GM11168 (cell line): ENCODE measurements at regions not wholly inside any gene's neighbourhood (a gene's known extent, or its start where the extent isn't known, plus 50 kb on each side); places are given as distances from the start of the nearest gene placed in this dataset.
"Not testable (repeated sequence)": the region's sequence is repeated elsewhere in the genome, so short reads cannot be mapped to it uniquely, and the experiment has no call there.

ENCODE experiments used
- in situ Hi-C: fragments of 300-500 bp; cut with MboI; formaldehyde crosslinking; loops from one replicate; pipeline ENCODE4 v1.12.0; 2022; ENCODE audit warnings: low sequenced_read_pairs; ENCODE audit not compliant: unreplicated experiment

DNA sequence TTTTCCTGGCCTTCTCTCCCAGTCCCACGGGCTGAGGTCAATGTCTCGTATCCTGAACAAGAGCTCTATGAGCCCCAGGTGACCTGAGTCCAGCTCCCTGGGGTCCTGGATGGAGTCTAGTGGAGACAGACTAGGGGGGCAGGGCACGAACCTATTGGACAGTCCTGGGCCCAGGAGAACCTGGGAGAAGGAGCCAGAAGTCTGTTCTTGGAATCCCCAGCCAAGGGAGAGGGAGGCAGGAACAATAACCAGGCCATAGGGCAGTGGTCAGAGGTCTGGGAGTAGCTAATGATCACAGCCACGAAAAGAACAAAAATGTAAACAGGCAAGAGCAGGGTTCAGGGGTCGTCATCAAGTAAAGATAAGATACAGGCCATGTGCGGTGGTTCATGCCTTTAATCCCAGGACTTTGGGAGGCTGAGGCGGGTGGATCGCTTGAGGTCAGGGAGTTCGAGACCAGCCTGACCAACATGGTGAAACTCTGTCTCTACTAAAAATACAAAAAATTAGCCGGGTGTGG, 60.8 kb downstream of the COPRS start:
- in situ Hi-C loops = no loop called here

GRCh38 chr17:31795941-31796340, 63.1 kb downstream of the COPRS start:
- in situ Hi-C loops = not testable (repeated sequence)

- in situ Hi-C loops = no loop called here
These were observed 64.9 kb downstream of the COPRS start for GRCh38 chr17:31794111-31794510.

- in situ Hi-C loops = not testable (repeated sequence)
These were observed 65.4 kb downstream of the COPRS start for GRCh38 chr17:31793634-31794033.

GRCh38 chr17:31792007-31792585, 66.9 kb downstream of the COPRS start:
- in situ Hi-C loops = no loop called here

- in situ Hi-C loops = no loop called here
These were observed 69.1 kb downstream of the COPRS start for GRCh38 chr17:31789707-31790505.

- in situ Hi-C loops = no loop called here
These were observed 70.1 kb downstream of the COPRS start for GRCh38 chr17:31788956-31789355.

- in situ Hi-C loops = no loop called here
These were observed 70.5 kb downstream of the COPRS start for GRCh38 chr17:31788571-31788946.

GRCh38 chr17:31787857-31788570, 71.0 kb downstream of the COPRS start:
- in situ Hi-C loops = no loop called here

GRCh38 chr17:31786796-31787481, 72.1 kb downstream of the COPRS start:
- in situ Hi-C loops = no loop called here

DNA sequence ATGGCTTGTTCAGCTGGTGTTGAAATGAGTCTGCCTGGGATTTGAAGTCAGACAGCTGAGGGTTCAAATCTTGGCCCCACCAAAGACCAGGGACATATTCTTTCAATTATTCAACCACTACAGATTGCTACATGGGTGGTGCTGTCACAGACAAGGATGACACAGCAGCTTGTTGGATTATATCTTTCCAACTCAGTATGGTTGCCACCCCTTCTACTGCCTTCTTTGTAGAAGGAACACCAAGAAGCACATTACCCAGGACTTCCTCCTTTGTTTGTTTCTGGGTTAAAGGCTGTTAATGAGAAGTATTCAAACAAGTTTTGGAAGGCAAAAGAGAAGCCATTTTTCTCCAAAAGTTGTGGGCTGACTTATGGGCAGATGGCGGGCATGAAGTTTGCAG, 78.6 kb downstream of the COPRS start:
- in situ Hi-C loops = no loop called here

DNA sequence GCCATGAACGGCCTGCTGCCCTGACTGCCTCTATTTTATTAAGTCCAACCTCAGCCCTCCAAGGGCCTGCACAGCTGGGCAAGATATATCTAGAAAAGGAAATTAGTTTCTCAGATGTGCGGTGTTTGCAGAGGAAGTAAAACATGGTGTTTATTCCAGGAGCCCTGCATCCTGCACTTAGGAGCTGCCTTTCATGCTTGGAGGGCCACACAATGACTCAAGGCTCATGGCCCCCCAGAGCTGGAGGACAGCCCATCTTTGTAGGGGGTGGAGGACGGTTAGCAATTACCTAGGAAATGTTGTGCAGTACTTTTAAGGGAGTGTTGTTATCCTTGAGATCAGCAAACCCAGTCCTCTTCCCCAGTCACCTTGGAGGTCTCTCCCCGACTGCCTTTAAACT, 80.5 kb downstream of the COPRS start:
- in situ Hi-C loops = loop anchor here (5.0 kb wide), 1 partner anchor 44 kb away; no protein-coding TSS in a partner anchor

DNA sequence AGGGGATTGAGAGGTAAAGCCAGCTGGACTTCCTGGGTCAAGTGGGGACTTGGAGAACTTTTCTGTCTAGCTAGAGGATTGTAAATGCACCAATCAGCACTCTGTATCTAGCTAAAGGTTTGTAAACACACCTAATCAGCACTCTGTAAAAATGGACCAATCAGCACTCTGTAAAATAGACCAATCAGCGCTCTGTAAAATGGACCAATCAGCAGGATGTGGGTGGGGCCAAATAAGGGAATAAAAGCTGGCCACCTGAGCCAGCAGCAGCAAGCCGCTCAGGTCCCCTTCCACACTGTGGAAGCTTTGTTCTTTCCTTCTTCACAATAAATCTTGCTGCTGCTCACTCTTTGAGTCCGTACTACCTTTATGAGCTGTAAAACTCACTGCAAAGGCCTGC, 87.7 kb downstream of the COPRS start:
- in situ Hi-C loops = not testable (repeated sequence)

DNA sequence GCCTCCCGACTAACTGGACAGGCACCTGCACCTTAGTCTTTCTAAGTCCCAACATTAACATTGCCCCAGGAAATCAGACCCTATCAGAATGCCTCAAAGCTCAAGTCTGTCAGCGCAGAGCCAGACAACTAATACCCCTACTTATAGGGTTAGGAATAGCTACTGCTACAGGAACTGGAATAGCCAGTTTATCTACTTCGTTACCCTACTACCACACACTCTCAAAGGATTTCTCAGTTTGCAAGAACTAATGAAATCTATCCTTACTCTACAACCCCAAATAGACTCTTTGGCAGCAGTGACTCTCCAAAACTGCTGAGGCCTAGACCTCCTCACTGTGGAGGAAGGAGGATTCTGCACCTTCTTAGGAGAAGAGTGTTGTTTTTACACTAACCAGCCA, 88.5 kb downstream of the COPRS start:
- in situ Hi-C loops = not testable (repeated sequence)

DNA sequence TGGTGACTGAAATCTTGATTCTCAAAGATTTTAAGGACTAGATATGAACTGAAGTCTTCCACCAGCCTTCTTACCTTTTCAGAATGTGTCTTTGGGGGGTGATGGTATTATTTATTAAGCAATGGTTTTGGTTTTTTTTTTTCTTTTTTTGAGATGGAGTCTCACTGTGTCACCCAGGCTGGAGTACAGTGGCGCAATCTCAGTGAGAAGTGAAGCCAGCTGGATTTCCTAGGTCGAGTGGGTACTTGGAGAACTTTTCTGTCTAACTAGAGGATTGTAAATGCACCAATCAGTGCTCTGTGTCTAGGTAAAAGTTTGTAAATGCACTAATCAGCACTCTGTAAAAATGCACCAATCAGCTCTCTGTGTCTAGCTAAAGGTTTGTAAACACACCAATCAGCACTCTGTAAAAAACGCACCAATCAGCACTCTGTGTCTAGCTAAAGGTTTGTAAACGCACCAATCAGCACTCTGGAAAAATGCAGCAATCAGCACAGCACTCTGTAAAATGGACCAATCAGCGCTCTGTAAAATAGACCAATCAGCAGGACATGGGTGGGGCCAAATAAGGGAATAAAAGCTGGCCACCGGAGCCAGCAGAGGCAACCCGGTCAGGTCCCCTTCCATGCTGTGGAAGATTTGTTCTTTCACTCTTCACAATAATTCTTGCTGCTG, 97.1 kb downstream of the COPRS start:
- in situ Hi-C loops = not testable (repeated sequence)

GRCh38 chr17:31758646-31759045, 100.4 kb downstream of the COPRS start:
- in situ Hi-C loops = no loop called here

DNA sequence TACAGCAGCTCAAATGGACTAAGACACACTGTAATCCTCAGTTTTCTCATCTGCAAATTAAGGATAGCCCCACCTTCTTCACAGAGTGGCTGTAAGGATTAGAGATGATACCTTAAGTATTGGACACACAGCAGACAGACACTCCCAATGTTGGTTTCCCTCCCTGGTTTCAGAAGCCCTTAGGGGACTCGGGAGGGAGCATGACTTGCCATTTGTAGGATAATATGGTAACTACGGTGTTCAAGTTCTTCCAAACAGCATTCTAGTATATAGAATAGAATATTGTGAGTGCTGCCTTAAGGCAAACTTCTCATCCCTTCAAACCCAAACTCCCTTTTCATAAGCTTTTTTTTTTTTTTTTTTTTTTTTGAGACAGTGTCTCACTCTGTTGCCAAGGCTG, 101.9 kb downstream of the COPRS start:
- in situ Hi-C loops = no loop called here

GRCh38 chr17:31754239-31754945, 104.7 kb downstream of the COPRS start:
- in situ Hi-C loops = no loop called here

DNA sequence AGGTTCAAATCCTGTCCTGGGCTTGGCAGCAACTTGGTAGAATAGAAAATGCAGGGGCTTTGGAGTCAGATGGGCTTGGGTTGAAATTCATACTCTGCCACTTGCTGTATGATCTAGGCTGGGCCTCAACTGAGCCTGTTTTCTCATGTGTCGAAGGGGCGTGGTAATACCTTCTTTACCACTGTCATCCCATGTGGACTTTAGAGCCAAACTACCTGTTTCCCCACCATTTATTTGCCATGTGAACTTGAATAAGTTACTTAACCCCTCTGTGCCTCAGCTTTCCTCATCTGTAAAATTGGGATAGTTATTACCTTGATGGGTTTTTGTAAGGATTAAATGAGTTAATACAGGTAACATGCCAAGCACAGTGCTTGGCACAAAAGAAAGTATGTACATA, 106.0 kb downstream of the COPRS start:
- in situ Hi-C loops = no loop called here
